Liver (tissue), 8 donors: ENCODE measurements at regions not wholly inside any gene's neighbourhood (a gene's known extent, or its start where the extent isn't known, plus 50 kb on each side); places are given as distances from the start of the nearest gene placed in this dataset.

Experiments used
- DNase-seq: peaks from one replicate; pipeline ENCODE4 v3.0.0-alpha.2; 2017; ENCODE audit warnings: low spot score
- H3K27ac ChIP-seq, 2 donors: one replicate each; pipeline ENCODE4 v1.7.0; 2013; ENCODE audit warnings: inconsistent platforms in 2 of 2, low read length in 2 of 2, control low read depth in 1 of 2, low read depth in 1 of 2, mild to moderate bottlenecking in 1 of 2
- H3K27me3 ChIP-seq, 4 donors: one replicate each; pipeline versions ENCODE4 v1.6.1 to v1.7.0; 2013; ENCODE audit warnings: low read length in 3 of 4, inconsistent platforms in 1 of 4, mild to moderate bottlenecking in 1 of 4, moderate library complexity in 1 of 4; ENCODE audit not compliant: control insufficient read depth in 4 of 4, insufficient read depth in 4 of 4
- H3K36me3 ChIP-seq, 4 donors: one replicate each; pipeline versions ENCODE4 v1.6.1 to v1.7.0; 2013; ENCODE audit warnings: low read length in 3 of 4, mild to moderate bottlenecking in 3 of 4, low read depth in 1 of 4, moderate library complexity in 1 of 4; ENCODE audit not compliant: control insufficient read depth in 4 of 4, insufficient read depth in 3 of 4
- H3K4me1 ChIP-seq, 4 donors: one replicate each; pipeline versions ENCODE4 v1.6.1 to v1.7.0; 2013; ENCODE audit warnings: low read length in 3 of 4, mild to moderate bottlenecking in 3 of 4, moderate library complexity in 1 of 4; ENCODE audit not compliant: control insufficient read depth in 4 of 4, insufficient read depth in 4 of 4
- H3K4me3 ChIP-seq, 3 donors: one replicate each; pipeline versions ENCODE4 v1.6.1 to v1.7.0; 2013; ENCODE audit warnings: low read length in 3 of 3, control low read depth in 1 of 3, low read depth in 1 of 3, mild to moderate bottlenecking in 1 of 3
- H3K9ac ChIP-seq, 2 donors: one replicate each; pipeline ENCODE4 v1.7.0; 2013; ENCODE audit warnings: low read length in 2 of 2, mild to moderate bottlenecking in 2 of 2, moderate library complexity in 2 of 2, control low read depth in 1 of 2, low read depth in 1 of 2
- H3K9me3 ChIP-seq, 4 donors: one replicate each; pipeline versions ENCODE4 v1.6.1 to v1.7.0; 2013; ENCODE audit warnings: low read length in 3 of 4; ENCODE audit not compliant: control insufficient read depth in 4 of 4
- ATF3 ChIP-seq: IDR thresholded peaks from 2 replicates; pipeline ENCODE4 v1.6.1; 2016; ENCODE audit warnings: antibody characterized with exemption
- CTCF ChIP-seq: fragments of 150-350 bp; IDR thresholded peaks from 2 replicates; pipeline ENCODE4 v1.5.1; 2017; ENCODE audit warnings: improper control_type of control experiment, low read depth, low read length; ENCODE audit not compliant: missing input control
- EGR1 ChIP-seq, 2 donors: IDR thresholded peaks; 2 replicates each; pipeline ENCODE4 v1.6.1; 2016 to 2018; ENCODE audit warnings: antibody characterized with exemption in 2 of 2, low read depth in 2 of 2
- FOXA1 ChIP-seq: IDR thresholded peaks from 2 replicates; pipeline ENCODE4 v1.6.1; 2016; ENCODE audit warnings: antibody characterized with exemption
- FOXA2 ChIP-seq: IDR thresholded peaks from 2 replicates; pipeline ENCODE4 v1.6.1; 2016; ENCODE audit warnings: antibody characterized with exemption
- GABPA ChIP-seq, 2 donors: IDR thresholded peaks in 1 of 2; conservative IDR thresholded peaks in 1 of 2; 2 replicates each; pipeline ENCODE4 v1.6.1; 2016; ENCODE audit warnings: antibody characterized with exemption in 2 of 2, mild to moderate bottlenecking in 1 of 2, moderate library complexity in 1 of 2
- HNF4A ChIP-seq, 2 donors: conservative IDR thresholded peaks; 2 replicates each; pipeline ENCODE4 v1.6.1; 2016; ENCODE audit warnings: antibody characterized with exemption in 2 of 2, mild to moderate bottlenecking in 2 of 2
- HNF4G ChIP-seq: IDR thresholded peaks from 2 replicates; pipeline ENCODE4 v1.6.1; 2016; ENCODE audit warnings: antibody characterized with exemption
- JUND ChIP-seq, 2 donors: IDR thresholded peaks; 2 replicates each; pipeline ENCODE4 v1.6.1; 2016; ENCODE audit warnings: antibody characterized with exemption in 2 of 2
- MAX ChIP-seq: IDR thresholded peaks from 2 replicates; pipeline ENCODE4 v1.6.1; 2016; ENCODE audit warnings: antibody characterized with exemption
- NR2F2 ChIP-seq: IDR thresholded peaks from 2 replicates; pipeline ENCODE4 v1.6.1; 2016; ENCODE audit warnings: antibody characterized with exemption
- RAD21 ChIP-seq, 2 donors: IDR thresholded peaks; 2 replicates each; pipeline ENCODE4 v1.6.1; 2016; ENCODE audit warnings: antibody characterized with exemption in 2 of 2, mild to moderate bottlenecking in 2 of 2
- REST ChIP-seq: IDR thresholded peaks from 2 replicates; pipeline ENCODE4 v1.6.1; 2016; ENCODE audit warnings: antibody characterized with exemption, mild to moderate bottlenecking
- RXRA ChIP-seq, 2 donors: IDR thresholded peaks; 2 replicates each; pipeline ENCODE4 v1.6.1; 2017 to 2018; ENCODE audit warnings: antibody characterized with exemption in 2 of 2, mild to moderate bottlenecking in 1 of 2
- SP1 ChIP-seq: IDR thresholded peaks from 2 replicates; pipeline ENCODE4 v1.6.1; 2018; ENCODE audit warnings: antibody characterized with exemption, mild to moderate bottlenecking
- TAF1 ChIP-seq: conservative IDR thresholded peaks from 2 replicates; pipeline ENCODE4 v1.6.1; 2016; ENCODE audit warnings: antibody characterized with exemption, mild to moderate bottlenecking
- YY1 ChIP-seq: IDR thresholded peaks from 2 replicates; pipeline ENCODE4 v1.6.1; 2016; ENCODE audit warnings: antibody characterized with exemption, mild to moderate bottlenecking
- ZBTB33 ChIP-seq: IDR thresholded peaks from 2 replicates; pipeline ENCODE4 v1.6.1; 2016; ENCODE audit warnings: antibody characterized with exemption
- WGBS: extraction: QIAGEN DNeasy Blood & Tissue Kit; methylation state at CpG from one replicate; pipeline ENCODE4 v1.1.7; 2013; 5-methylcytosine and 5-hydroxymethylcytosine counted together
- donor health status: healthy.
- donor health status: healthy.
- donor health status: healthy.
- donor health status: healthy.
- donor health status: healthy.

GRCh38 chr15:39400821-39401550 lies 179.9 kb upstream of the THBS1 start:
- Histone ChIP-seq H3K9ac (no peak overlapping the region), H3K9me3 (no peaks in the 10 kb centered on the region), H3K36me3 (no peaks in the 10 kb centered on the region), H3K27me3 (no peaks in the 10 kb centered on the region), H3K4me1 (no peaks in the 10 kb centered on the region), H3K27ac (no peak overlapping the region), H3K4me3 (no peak overlapping the region)
- WGBS: 92% methylated on average over 7 of the region's 7 CpGs
- TF ChIP-seq REST (no peak), FOXA2 (no peak), FOXA1 (no peak), YY1 (no peak), MAX (no peak), GABPA (IDR thresholded peaks at IDR 0.05 in 1 of 2, conservative IDR thresholded peaks at IDR 0.05 in 1 of 2) (no peak), ATF3 (no peak)
- DNase-seq: no peak

- Histone ChIP-seq H3K4me1 (no peaks in the 10 kb centered on the region), H3K9ac (no peak overlapping the region), H3K9me3 (no peaks in the 10 kb centered on the region), H3K4me3 (no peak overlapping the region), H3K36me3 (no peaks in the 10 kb centered on the region), H3K27ac (no peak overlapping the region), H3K27me3 (no peaks in the 10 kb centered on the region)
- TF ChIP-seq TAF1 (no peak), GABPA (IDR thresholded peaks at IDR 0.05 in 1 of 2, conservative IDR thresholded peaks at IDR 0.05 in 1 of 2) (no peak), FOXA1 (no peak), REST (no peak), EGR1 (IDR thresholded peaks at IDR 0.05; ENCODE audit: low read depth in 2 of 2) (no peak), CTCF (no peak), ATF3 (no peak), YY1 (no peak), RAD21 (IDR thresholded peaks at IDR 0.05) (no peak), FOXA2 (no peak), ZBTB33 (no peak), SP1 (no peak), HNF4A (conservative IDR thresholded peaks at IDR 0.05) (no peak), RXRA (IDR thresholded peaks at IDR 0.05) (no peak), JUND (IDR thresholded peaks at IDR 0.05) (no peak), MAX (no peak), HNF4G (no peak), NR2F2 (no peak)
- WGBS: 46% methylated on average over 3 of the region's 3 CpGs
- DNase-seq: no peak
Measured at GRCh38 chr15:39403640-39404117, 177.2 kb upstream of the THBS1 start.
